A673 (cell line): ENCODE measurements at regions not wholly inside any gene's neighbourhood (a gene's known extent, or its start where the extent isn't known, plus 50 kb on each side); places are given as distances from the start of the nearest gene placed in this dataset.

Experiments used
- EZH2 ChIP-seq: fragments of 200-600 bp; sonication (generic); IDR thresholded peaks from 2 replicates; pipeline ENCODE4 v1.6.1; 2017; ENCODE audit warnings: borderline replicate concordance, low read depth, mild to moderate bottlenecking, mixed read lengths, antibody characterized with exemption, low read length; ENCODE audit not compliant: poor library complexity, severe bottlenecking
- TF ChIP-seq, protein P1 (sequence below): fragments of 300-800, 200-600 bp; sonication (generic); conservative IDR thresholded peaks from 2 replicates; pipeline ENCODE4 v1.5.1; 2017; ENCODE audit warnings: low read depth, mild to moderate bottlenecking, antibody characterized with exemption, low read length, moderate library complexity, mixed read lengths

DNA sequence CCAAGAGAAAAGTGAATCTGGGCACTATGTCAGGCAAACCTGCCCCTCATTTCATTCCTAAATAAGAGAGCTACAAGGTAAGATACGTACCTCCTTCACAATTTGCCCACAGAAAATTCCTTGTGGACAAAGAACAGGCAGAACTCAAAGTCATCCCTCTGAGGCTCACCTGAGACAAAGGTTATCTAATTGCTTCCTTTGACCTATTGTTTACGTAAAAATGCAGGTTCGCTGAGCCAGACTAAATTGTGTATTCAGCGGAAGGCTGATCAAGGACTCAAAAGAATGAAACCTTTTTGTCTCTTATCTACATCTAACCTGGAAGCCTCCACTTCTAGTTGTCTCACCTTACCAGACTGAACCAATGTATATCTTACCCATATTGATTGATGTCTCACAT lies 213.3 kb downstream of the POSTN start:
- TF ChIP-seq, protein P1, sequence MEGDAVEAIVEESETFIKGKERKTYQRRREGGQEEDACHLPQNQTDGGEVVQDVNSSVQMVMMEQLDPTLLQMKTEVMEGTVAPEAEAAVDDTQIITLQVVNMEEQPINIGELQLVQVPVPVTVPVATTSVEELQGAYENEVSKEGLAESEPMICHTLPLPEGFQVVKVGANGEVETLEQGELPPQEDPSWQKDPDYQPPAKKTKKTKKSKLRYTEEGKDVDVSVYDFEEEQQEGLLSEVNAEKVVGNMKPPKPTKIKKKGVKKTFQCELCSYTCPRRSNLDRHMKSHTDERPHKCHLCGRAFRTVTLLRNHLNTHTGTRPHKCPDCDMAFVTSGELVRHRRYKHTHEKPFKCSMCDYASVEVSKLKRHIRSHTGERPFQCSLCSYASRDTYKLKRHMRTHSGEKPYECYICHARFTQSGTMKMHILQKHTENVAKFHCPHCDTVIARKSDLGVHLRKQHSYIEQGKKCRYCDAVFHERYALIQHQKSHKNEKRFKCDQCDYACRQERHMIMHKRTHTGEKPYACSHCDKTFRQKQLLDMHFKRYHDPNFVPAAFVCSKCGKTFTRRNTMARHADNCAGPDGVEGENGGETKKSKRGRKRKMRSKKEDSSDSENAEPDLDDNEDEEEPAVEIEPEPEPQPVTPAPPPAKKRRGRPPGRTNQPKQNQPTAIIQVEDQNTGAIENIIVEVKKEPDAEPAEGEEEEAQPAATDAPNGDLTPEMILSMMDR = no peak
- TF ChIP-seq EZH2 = no peak
